ENCODE measurements at regions not wholly inside any gene's neighbourhood (a gene's known extent, or its start where the extent isn't known, plus 50 kb on each side); places are given as distances from the start of the nearest gene placed in this dataset.

GRCh38 chr11:122214080-122214479, 98.1 kb upstream of the BLID start:
- H3K79me2 ChIP-seq (ENCODE audit: control insufficient read depth, insufficient read depth, low read length) = no peaks in the 10 kb centered on the region
- no peaks in the 10 kb centered on the region for H4K20me1 ChIP-seq (ENCODE audit: control insufficient read depth, extremely low read depth, insufficient read depth, low read length)
- no peaks in the 10 kb centered on the region for H3K9me3 ChIP-seq (ENCODE audit: control insufficient read depth, low read depth, low read length)
- H3K36me3 ChIP-seq (ENCODE audit: control insufficient read depth in 2 of 2, extremely low read depth in 1 of 2, insufficient read depth in 2 of 2, low read length in 2 of 2) = no peaks in the 10 kb centered on the region
- H2AFZ ChIP-seq (ENCODE audit: control insufficient read depth, low read length) = no peak overlapping the region
- dilution Hi-C loops (cut with MboI; ENCODE audit: extremely low pct_ligation_motif_present, low sequenced_read_pairs) = no loop called here
- no peaks in the 10 kb centered on the region for H3K27me3 ChIP-seq (ENCODE audit: control insufficient read depth, extremely low read depth, insufficient read depth, low read length)
- FAIRE-seq (no peak), DNase-seq (ENCODE audit: low read depth, low spot score) (no peak)
- H3K4me2 ChIP-seq (ENCODE audit: control insufficient read depth, extremely low read depth, insufficient read depth, low read depth, low read length) = no peak overlapping the region
- no peaks in the 10 kb centered on the region for H3K9me1 ChIP-seq (ENCODE audit: control insufficient read depth, extremely low read depth, insufficient read depth, low read length)
- no peak overlapping the region for H3K4me3 ChIP-seq (ENCODE audit: control insufficient read depth in 2 of 3, extremely low read depth in 1 of 3, insufficient read depth in 2 of 3, low read depth in 1 of 3, low read length in 3 of 3)
- H3K27ac ChIP-seq (ENCODE audit: control insufficient read depth, insufficient read depth, low read length) = no peak overlapping the region
- TF ChIP-seq CTCF (optimal IDR thresholded peaks at IDR 0.05 in 1 of 3, IDR thresholded peaks at IDR 0.05 in 1 of 3, conservative IDR thresholded peaks at IDR 0.05 in 1 of 3; ENCODE audit: extremely low read depth in 1 of 3, insufficient read depth in 2 of 3, low read length in 3 of 3) (no peak), EZH2 (IDR thresholded peaks at IDR 0.05; ENCODE audit: low read length) (no peak)
- no peaks in the 10 kb centered on the region for H3K4me1 ChIP-seq (ENCODE audit: control insufficient read depth, extremely low read depth, insufficient read depth, low read length)
- no peak overlapping the region for H3K9ac ChIP-seq (ENCODE audit: control insufficient read depth, extremely low read depth, insufficient read depth, low read length)

GRCh38 chr11:122213171-122213570, 97.2 kb upstream of the BLID start:
- Histone ChIP-seq H3K9ac (ENCODE audit: control insufficient read depth, extremely low read depth, insufficient read depth, low read length) (no peak overlapping the region), H3K9me1 (ENCODE audit: control insufficient read depth, extremely low read depth, insufficient read depth, low read length) (no peaks in the 10 kb centered on the region), H3K36me3 (ENCODE audit: control insufficient read depth in 2 of 2, extremely low read depth in 1 of 2, insufficient read depth in 2 of 2, low read length in 2 of 2) (no peaks in the 10 kb centered on the region), H3K9me3 (ENCODE audit: control insufficient read depth, low read depth, low read length) (no peaks in the 10 kb centered on the region), H4K20me1 (ENCODE audit: control insufficient read depth, extremely low read depth, insufficient read depth, low read length) (no peaks in the 10 kb centered on the region), H3K27ac (ENCODE audit: control insufficient read depth, insufficient read depth, low read length) (no peak overlapping the region), H3K4me3 (ENCODE audit: control insufficient read depth in 2 of 3, extremely low read depth in 1 of 3, insufficient read depth in 2 of 3, low read depth in 1 of 3, low read length in 3 of 3) (no peak overlapping the region), H3K4me1 (ENCODE audit: control insufficient read depth, extremely low read depth, insufficient read depth, low read length) (no peaks in the 10 kb centered on the region), H3K79me2 (ENCODE audit: control insufficient read depth, insufficient read depth, low read length) (no peaks in the 10 kb centered on the region), H2AFZ (ENCODE audit: control insufficient read depth, low read length) (no peak overlapping the region), H3K4me2 (ENCODE audit: control insufficient read depth, extremely low read depth, insufficient read depth, low read depth, low read length) (no peak overlapping the region), H3K27me3 (ENCODE audit: control insufficient read depth, extremely low read depth, insufficient read depth, low read length) (no peaks in the 10 kb centered on the region)
- DNase-seq (ENCODE audit: low read depth, low spot score) (no peak), FAIRE-seq (no peak)
- TF ChIP-seq EZH2 (IDR thresholded peaks at IDR 0.05; ENCODE audit: low read length) (no peak), CTCF (optimal IDR thresholded peaks at IDR 0.05 in 1 of 3, IDR thresholded peaks at IDR 0.05 in 1 of 3, conservative IDR thresholded peaks at IDR 0.05 in 1 of 3; ENCODE audit: extremely low read depth in 1 of 3, insufficient read depth in 2 of 3, low read length in 3 of 3) (no peak)
- dilution Hi-C loops (cut with MboI; ENCODE audit: extremely low pct_ligation_motif_present, low sequenced_read_pairs) = no loop called here
